ENCODE measurements at regions not wholly inside any gene's neighbourhood (a gene's known extent, or its start where the extent isn't known, plus 50 kb on each side); places are given as distances from the start of the nearest gene placed in this dataset.

GRCh38 chr11:70696564-70696963 is 298.2 kb downstream of the CTTN start:
- TF ChIP-seq EZH2 (IDR thresholded peaks at IDR 0.05; ENCODE audit: insufficient read depth, poor library complexity, severe bottlenecking) (no peak), EZH2phosphoT487 (IDR thresholded peaks at IDR 0.05; ENCODE audit: insufficient read depth, low read depth) (no peak)

All from GM23248 (cell line).